ENCODE measurements at regions not wholly inside any gene's neighbourhood (a gene's known extent, or its start where the extent isn't known, plus 50 kb on each side); places are given as distances from the start of the nearest gene placed in this dataset.

DNA sequence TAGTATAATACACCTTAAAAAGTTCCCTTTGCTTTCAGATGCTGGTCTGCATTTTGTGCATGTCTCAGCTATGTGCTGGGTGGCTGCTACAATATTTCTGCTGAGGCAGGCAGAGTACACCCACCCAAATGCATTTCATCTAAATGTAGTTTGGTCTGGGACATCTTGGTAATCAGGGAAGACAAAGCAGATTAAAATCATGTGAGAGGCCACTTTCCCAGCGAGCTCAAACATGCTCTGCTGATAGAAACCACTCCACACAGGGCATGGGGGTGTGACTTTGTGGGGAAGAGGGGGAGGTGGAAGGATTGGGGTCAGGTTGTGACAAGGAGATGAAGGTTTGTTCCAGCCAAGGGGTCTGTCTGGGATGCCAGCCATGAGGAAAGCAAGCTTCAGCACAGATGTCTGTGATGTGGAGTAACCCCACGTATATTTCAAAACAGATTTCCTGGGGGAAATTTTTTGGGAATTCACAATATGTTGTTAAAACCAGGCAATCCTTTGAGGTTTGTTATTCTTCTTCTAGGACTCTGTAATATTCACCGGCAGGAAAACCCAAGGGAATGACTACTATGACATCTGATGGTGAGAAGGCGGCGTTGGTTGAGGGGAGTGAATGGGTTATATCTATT, 255.1 kb upstream of the FGGY start (continued):
- TF ChIP-seq, protein P1, sequence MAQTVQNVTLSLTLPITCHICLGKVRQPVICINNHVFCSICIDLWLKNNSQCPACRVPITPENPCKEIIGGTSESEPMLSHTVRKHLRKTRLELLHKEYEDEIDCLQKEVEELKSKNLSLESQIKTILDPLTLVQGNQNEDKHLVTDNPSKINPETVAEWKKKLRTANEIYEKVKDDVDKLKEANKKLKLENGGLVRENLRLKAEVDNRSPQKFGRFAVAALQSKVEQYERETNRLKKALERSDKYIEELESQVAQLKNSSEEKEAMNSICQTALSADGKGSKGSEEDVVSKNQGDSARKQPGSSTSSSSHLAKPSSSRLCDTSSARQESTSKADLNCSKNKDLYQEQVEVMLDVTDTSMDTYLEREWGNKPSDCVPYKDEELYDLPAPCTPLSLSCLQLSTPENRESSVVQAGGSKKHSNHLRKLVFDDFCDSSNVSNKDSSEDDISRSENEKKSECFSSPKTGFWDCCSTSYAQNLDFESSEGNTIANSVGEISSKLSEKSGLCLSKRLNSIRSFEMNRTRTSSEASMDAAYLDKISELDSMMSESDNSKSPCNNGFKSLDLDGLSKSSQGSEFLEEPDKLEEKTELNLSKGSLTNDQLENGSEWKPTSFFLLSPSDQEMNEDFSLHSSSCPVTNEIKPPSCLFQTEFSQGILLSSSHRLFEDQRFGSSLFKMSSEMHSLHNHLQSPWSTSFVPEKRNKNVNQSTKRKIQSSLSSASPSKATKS (CRISPR knock-in tag; IDR thresholded peaks at IDR 0.05), result no peak
- TF ChIP-seq PHF8 (IDR thresholded peaks at IDR 0.05; ENCODE audit: borderline replicate concordance, low read length), result no peak
- no peak for TF ChIP-seq POLR3A (IDR thresholded peaks at IDR 0.05; ENCODE audit: borderline replicate concordance, extremely low read depth, insufficient read depth, insufficient read length)
- TF ChIP-seq, protein P2, sequence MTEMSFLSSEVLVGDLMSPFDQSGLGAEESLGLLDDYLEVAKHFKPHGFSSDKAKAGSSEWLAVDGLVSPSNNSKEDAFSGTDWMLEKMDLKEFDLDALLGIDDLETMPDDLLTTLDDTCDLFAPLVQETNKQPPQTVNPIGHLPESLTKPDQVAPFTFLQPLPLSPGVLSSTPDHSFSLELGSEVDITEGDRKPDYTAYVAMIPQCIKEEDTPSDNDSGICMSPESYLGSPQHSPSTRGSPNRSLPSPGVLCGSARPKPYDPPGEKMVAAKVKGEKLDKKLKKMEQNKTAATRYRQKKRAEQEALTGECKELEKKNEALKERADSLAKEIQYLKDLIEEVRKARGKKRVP (CRISPR knock-in tag; IDR thresholded peaks at IDR 0.05), result no peak
- TF ChIP-seq DMBX1 (CRISPR knock-in tag; IDR thresholded peaks at IDR 0.05; ENCODE audit: borderline replicate concordance), result no peak
- TF ChIP-seq, protein P3, sequence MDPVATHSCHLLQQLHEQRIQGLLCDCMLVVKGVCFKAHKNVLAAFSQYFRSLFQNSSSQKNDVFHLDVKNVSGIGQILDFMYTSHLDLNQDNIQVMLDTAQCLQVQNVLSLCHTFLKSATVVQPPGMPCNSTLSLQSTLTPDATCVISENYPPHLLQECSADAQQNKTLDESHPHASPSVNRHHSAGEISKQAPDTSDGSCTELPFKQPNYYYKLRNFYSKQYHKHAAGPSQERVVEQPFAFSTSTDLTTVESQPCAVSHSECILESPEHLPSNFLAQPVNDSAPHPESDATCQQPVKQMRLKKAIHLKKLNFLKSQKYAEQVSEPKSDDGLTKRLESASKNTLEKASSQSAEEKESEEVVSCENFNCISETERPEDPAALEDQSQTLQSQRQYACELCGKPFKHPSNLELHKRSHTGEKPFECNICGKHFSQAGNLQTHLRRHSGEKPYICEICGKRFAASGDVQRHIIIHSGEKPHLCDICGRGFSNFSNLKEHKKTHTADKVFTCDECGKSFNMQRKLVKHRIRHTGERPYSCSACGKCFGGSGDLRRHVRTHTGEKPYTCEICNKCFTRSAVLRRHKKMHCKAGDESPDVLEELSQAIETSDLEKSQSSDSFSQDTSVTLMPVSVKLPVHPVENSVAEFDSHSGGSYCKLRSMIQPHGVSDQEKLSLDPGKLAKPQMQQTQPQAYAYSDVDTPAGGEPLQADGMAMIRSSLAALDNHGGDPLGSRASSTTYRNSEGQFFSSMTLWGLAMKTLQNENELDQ (CRISPR knock-in tag; IDR thresholded peaks at IDR 0.05; ENCODE audit: borderline replicate concordance), result no peak
- TF ChIP-seq, protein P4, sequence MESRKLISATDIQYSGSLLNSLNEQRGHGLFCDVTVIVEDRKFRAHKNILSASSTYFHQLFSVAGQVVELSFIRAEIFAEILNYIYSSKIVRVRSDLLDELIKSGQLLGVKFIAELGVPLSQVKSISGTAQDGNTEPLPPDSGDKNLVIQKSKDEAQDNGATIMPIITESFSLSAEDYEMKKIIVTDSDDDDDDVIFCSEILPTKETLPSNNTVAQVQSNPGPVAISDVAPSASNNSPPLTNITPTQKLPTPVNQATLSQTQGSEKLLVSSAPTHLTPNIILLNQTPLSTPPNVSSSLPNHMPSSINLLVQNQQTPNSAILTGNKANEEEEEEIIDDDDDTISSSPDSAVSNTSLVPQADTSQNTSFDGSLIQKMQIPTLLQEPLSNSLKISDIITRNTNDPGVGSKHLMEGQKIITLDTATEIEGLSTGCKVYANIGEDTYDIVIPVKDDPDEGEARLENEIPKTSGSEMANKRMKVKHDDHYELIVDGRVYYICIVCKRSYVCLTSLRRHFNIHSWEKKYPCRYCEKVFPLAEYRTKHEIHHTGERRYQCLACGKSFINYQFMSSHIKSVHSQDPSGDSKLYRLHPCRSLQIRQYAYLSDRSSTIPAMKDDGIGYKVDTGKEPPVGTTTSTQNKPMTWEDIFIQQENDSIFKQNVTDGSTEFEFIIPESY (CRISPR knock-in tag; IDR thresholded peaks at IDR 0.05), result no peak
- peak in 1 of 2 experiments; percentile 34; a peak in 1 of 4 replicates for TF ChIP-seq RAD21 (CRISPR knock-in tag; conservative IDR thresholded peaks at IDR 0.05 in 1 of 2, IDR thresholded peaks at IDR 0.05 in 1 of 2)
- no peak for TF ChIP-seq ZFPM2 (CRISPR knock-in tag; IDR thresholded peaks at IDR 0.05)
- no peak for TF ChIP-seq SAP30 (IDR thresholded peaks at IDR 0.05; ENCODE audit: borderline replicate concordance, insufficient read depth, low read depth, low read length, poor library complexity, severe bottlenecking)
